LNCAP (cell line): ENCODE measurements at regions not wholly inside any gene's neighbourhood (a gene's known extent, or its start where the extent isn't known, plus 50 kb on each side); places are given as distances from the start of the nearest gene placed in this dataset.

ENCODE experiments used
- CTCF ChIP-seq: fragments of 450-650 bp; IDR thresholded peaks from 2 replicates; pipeline ENCODE4 v1.5.1; 2017; ENCODE audit warnings: mild to moderate bottlenecking

- TF ChIP-seq CTCF: no peak
Measured at GRCh38 chr5:109958082-109958481, 268.4 kb downstream of the MAN2A1 start.

- TF ChIP-seq CTCF: peak; percentile 14; the same call in 1 of the 2 replicates
Measured at GRCh38 chr5:109959652-109960051, 269.9 kb downstream of the MAN2A1 start.

GRCh38 chr5:109961751-109962150 is 272.0 kb downstream of the MAN2A1 start:
- TF ChIP-seq CTCF: no peak

GRCh38 chr5:109962882-109963603 is 273.3 kb downstream of the MAN2A1 start:
- no peak for TF ChIP-seq CTCF

GRCh38 chr5:109964136-109964535 is 274.4 kb downstream of the MAN2A1 start:
- TF ChIP-seq CTCF: no peak

GRCh38 chr5:109965634-109966033 is 275.9 kb downstream of the MAN2A1 start:
- no peak for TF ChIP-seq CTCF

- no peak for TF ChIP-seq CTCF
Measured at GRCh38 chr5:109971968-109972367, 282.2 kb downstream of the MAN2A1 start.

GRCh38 chr5:109981979-109982378 is 292.3 kb downstream of the MAN2A1 start:
- no peak for TF ChIP-seq CTCF
